ENCODE measurements at regions not wholly inside any gene's neighbourhood (a gene's known extent, or its start where the extent isn't known, plus 50 kb on each side); places are given as distances from the start of the nearest gene placed in this dataset.

DNA sequence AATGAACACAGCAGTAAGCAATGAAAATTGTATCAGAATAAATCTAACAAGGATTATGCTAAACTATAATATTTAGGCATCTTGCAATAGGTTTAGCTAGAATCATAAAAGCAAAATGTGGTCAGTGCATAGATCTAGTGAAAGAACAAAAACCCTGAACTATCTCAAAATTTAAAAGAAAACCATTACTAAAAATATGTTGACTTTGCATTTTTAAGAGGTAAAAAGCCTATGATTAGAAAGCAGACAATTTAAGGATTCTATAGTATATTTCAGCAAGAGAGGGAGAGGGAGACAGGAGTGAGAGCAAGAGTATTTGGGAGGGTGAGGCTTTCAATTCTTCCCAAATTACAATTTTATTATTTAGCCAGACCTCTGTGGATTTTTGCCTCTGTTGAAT is 219.4 kb downstream of the TTLL7 start:
- TF ChIP-seq, protein P1, sequence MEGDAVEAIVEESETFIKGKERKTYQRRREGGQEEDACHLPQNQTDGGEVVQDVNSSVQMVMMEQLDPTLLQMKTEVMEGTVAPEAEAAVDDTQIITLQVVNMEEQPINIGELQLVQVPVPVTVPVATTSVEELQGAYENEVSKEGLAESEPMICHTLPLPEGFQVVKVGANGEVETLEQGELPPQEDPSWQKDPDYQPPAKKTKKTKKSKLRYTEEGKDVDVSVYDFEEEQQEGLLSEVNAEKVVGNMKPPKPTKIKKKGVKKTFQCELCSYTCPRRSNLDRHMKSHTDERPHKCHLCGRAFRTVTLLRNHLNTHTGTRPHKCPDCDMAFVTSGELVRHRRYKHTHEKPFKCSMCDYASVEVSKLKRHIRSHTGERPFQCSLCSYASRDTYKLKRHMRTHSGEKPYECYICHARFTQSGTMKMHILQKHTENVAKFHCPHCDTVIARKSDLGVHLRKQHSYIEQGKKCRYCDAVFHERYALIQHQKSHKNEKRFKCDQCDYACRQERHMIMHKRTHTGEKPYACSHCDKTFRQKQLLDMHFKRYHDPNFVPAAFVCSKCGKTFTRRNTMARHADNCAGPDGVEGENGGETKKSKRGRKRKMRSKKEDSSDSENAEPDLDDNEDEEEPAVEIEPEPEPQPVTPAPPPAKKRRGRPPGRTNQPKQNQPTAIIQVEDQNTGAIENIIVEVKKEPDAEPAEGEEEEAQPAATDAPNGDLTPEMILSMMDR (IDR thresholded peaks at IDR 0.05): no peak
- no peak for TF ChIP-seq POLR2A (IDR thresholded peaks at IDR 0.05)
